ENCODE measurements at regions not wholly inside any gene's neighbourhood (a gene's known extent, or its start where the extent isn't known, plus 50 kb on each side); places are given as distances from the start of the nearest gene placed in this dataset.

- Mint-ChIP-seq H3K9me3 (no peaks in the 10 kb centered on the region), H3K4me3 (no peak overlapping the region), H3K27me3 (ENCODE audit: low read depth) (peaks cover 11% of the 10 kb centered on the region), H3K4me1 (ENCODE audit: low read depth) (no peaks in the 10 kb centered on the region), H3K27ac (no peak overlapping the region), H3K36me3 (ENCODE audit: low read depth) (no peaks in the 10 kb centered on the region)
- CTCF ChIA-PET: no interaction called here
- no peak for DNase-seq
- intact Hi-C loops (cut with micrococcal nuclease): no loop called here
Observed at GRCh38 chr17:72517413-72518158, 396.8 kb downstream of the SOX9 start.

DNA sequence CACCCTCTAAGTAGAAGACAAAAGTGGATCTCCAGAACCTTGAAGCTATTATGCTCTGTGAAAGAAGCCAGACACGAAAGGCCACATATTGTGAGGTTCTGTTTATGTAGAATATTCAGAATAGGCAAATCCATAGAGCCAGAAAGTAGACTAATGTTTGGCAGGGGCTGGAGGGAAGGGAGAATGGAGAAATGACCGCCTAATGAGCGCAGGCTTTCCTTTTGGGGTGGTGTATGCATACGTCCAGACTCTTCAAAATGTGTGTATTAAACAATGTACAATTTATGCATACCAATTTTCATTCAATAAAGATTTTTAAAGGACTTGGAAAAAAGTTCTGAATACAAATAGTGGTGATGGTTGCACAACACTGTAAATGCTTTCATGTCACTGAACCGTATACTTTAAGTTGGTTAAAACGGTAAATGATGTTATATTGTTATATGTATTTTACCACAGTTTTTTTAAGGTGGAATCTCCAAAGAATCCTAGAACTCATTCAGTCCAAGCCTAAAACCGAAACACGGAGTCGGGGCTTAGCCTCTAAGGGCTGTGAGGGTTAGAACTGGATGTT lies 397.4 kb downstream of the SOX9 start:
- no peak overlapping the region for H3K4me3 Mint-ChIP-seq
- H3K4me1 Mint-ChIP-seq (ENCODE audit: low read depth): no peaks in the 10 kb centered on the region
- no peaks in the 10 kb centered on the region for H3K36me3 Mint-ChIP-seq (ENCODE audit: low read depth)
- H3K27me3 Mint-ChIP-seq (ENCODE audit: low read depth): peaks cover 11% of the 10 kb centered on the region
- intact Hi-C loops (cut with micrococcal nuclease): no loop called here
- DNase-seq: no peak
- H3K27ac Mint-ChIP-seq: no peak overlapping the region
- CTCF ChIA-PET: no interaction called here
- H3K9me3 Mint-ChIP-seq: no peaks in the 10 kb centered on the region

DNA sequence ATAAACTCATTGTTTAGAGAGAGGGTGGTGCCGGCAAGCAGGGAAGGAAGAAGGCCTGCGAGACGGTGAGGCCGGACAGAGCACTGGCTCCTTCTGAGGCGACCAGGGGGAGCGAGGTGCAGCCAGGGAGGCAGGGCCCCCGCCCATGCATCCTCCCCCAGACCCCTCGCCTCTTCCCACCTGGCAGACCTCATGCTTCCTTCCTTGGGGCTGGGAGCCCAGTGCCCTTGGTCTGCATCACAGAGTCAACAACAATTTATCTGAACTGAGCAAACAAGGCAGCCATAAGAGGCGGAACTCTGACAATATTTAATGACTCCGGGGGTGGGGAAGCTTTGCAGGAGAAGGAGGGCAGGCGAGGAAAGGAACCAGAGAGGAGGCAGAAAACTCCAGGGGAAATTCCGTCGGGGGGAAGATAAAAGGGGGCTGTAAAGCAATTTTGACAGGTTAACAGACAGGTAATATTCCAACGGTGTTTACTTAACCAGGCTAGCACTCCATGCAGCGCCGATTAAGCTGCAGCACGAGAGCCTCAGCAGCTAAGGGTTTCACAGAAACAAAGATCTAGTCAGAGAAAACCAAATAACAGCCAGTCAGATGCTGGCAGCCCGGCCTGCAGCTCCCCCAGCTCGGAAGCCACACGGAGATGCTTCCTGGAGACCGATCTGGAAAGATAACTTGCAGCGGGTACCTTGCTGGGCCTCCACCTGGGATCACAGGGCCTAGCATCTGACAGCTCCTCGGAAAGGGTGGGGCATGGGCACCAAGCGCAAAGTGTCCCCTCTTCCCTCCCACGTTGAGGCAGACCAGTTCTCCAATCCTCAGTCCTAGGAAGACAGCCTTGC lies 398.2 kb downstream of the SOX9 start:
- CTCF ChIA-PET: no interaction called here
- peaks cover 11% of the 10 kb centered on the region for H3K27me3 Mint-ChIP-seq (ENCODE audit: low read depth)
- no peaks in the 10 kb centered on the region for H3K36me3 Mint-ChIP-seq (ENCODE audit: low read depth)
- H3K27ac Mint-ChIP-seq: no peak overlapping the region
- intact Hi-C loops (cut with micrococcal nuclease): no loop called here
- no peaks in the 10 kb centered on the region for H3K9me3 Mint-ChIP-seq
- no peaks in the 10 kb centered on the region for H3K4me1 Mint-ChIP-seq (ENCODE audit: low read depth)
- H3K4me3 Mint-ChIP-seq: no peak overlapping the region
- no peak for DNase-seq

DNA sequence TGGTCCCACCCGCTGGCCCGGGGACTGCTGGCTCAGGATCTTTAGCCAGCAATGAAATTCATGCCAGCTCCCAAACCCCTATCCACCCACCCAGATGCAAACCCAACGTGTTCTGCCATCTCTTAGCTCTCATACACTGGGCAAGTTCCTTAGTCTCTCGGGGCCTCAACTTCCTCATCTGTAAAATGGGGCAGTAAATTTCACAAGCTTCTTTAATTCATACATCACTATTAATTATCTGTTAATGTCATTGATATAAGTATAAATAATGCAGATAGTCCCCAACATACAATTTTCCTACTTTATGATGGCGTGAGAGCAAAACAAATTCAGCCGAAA lies 398.7 kb downstream of the SOX9 start:
- Mint-ChIP-seq H3K27ac (no peak overlapping the region), H3K9me3 (no peaks in the 10 kb centered on the region), H3K4me1 (ENCODE audit: low read depth) (no peaks in the 10 kb centered on the region), H3K27me3 (ENCODE audit: low read depth) (peaks cover 8% of the 10 kb centered on the region), H3K4me3 (no peak overlapping the region), H3K36me3 (ENCODE audit: low read depth) (no peaks in the 10 kb centered on the region)
- CTCF ChIA-PET: no interaction called here
- intact Hi-C loops (cut with micrococcal nuclease): no loop called here
- no peak for DNase-seq

DNA sequence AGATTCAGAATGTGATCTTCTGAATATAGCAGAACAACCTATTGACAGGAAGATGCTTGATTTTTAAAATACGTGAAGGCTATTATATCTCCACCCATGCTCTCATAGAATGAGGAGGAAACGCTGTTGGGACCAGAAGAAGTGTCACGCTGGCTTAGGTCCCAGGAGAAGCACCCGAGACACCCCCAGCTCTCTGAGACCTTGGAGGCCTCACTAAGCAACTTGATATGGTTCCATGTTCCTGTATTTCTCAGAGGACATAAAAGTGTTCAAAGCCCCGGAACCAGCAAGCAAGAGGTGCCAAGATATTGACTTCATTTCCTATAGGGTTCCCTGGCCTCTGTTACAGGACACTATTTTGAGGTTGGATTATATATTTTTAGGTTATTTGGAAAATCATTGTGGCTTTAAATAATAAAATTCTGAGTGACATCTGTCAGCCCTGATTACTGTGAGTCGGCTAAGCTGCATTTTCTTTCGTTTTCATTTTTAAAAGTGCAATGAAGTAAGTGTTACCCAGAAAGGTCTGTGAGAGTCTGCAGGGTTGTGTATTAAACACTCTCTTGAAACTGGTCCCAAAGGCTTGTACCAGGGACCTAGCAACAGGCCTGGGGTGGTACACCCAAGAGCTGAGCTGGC lies 400.0 kb downstream of the SOX9 start:
- Mint-ChIP-seq H3K27ac (no peak overlapping the region), H3K9me3 (no peaks in the 10 kb centered on the region), H3K27me3 (ENCODE audit: low read depth) (peaks cover 4% of the 10 kb centered on the region), H3K36me3 (ENCODE audit: low read depth) (no peaks in the 10 kb centered on the region), H3K4me1 (ENCODE audit: low read depth) (no peaks in the 10 kb centered on the region), H3K4me3 (no peak overlapping the region)
- intact Hi-C loops (cut with micrococcal nuclease): no loop called here
- CTCF ChIA-PET: interaction anchor here (1.1 kb wide), 1 partner anchor 19 kb away, joined by 7 read pairs; no protein-coding TSS in a partner anchor
- no peak for DNase-seq

- Mint-ChIP-seq H3K9me3 (no peaks in the 10 kb centered on the region), H3K36me3 (ENCODE audit: low read depth) (no peaks in the 10 kb centered on the region), H3K4me3 (no peak overlapping the region), H3K4me1 (ENCODE audit: low read depth) (no peaks in the 10 kb centered on the region), H3K27me3 (ENCODE audit: low read depth) (peaks cover 7% of the 10 kb centered on the region), H3K27ac (no peak overlapping the region)
- intact Hi-C loops (cut with micrococcal nuclease): no loop called here
- CTCF ChIA-PET: no interaction called here
- DNase-seq: no peak
Observed at GRCh38 chr17:72523491-72523890, 402.7 kb downstream of the SOX9 start.

DNA sequence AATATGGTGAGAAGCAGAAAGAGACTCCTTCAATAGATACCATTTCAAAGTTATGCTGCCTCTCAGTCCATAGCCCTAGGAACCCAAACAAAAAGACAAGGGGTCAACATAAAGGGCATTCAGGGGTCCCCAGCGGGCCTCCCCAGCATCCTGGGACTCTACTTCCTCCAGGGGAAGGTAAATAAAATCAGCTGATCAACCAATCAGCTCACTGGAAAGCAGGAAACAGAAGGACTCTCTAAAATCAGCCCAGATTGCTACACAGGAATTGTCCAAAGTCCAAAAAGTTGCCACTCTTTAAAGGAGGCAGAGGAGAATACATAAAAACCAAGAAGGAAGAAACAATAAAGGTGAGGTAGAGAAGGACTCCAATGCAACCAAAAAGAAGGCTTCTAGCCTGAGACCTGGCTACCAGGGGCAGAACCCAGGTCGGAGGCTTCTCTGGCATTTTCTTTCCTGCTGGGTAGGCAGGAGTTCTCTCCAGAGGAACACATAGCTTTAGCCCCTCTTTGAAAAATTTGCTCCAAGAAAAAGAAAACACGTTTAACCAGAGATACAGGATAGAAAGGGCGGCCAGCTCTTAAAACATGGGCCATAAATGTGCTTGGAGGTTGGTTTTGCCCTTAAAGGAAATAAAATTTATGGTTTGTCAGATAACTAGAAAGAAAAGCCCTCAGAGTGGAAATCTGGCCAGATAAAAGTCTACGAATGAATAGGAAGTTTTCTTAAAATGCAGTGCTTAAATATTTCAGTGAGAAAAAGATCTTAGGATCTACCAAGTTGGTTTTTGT lies 404.6 kb downstream of the SOX9 start:
- CTCF ChIA-PET: interaction anchor here (1.1 kb wide), 1 partner anchor 13 kb away, joined by 3 read pairs; no protein-coding TSS in a partner anchor
- DNase-seq: no peak
- H3K4me1 Mint-ChIP-seq (ENCODE audit: low read depth): no peaks in the 10 kb centered on the region
- peaks cover 2% of the 10 kb centered on the region for H3K27me3 Mint-ChIP-seq (ENCODE audit: low read depth)
- no peaks in the 10 kb centered on the region for H3K36me3 Mint-ChIP-seq (ENCODE audit: low read depth)
- no peaks in the 10 kb centered on the region for H3K9me3 Mint-ChIP-seq
- H3K27ac Mint-ChIP-seq: no peak overlapping the region
- intact Hi-C loops (cut with micrococcal nuclease): no loop called here
- no peak overlapping the region for H3K4me3 Mint-ChIP-seq

GRCh38 chr17:72526769-72527168 lies 405.9 kb downstream of the SOX9 start:
- H3K4me1 Mint-ChIP-seq (ENCODE audit: low read depth): no peaks in the 10 kb centered on the region
- no peak for DNase-seq
- H3K27ac Mint-ChIP-seq: no peak overlapping the region
- H3K27me3 Mint-ChIP-seq (ENCODE audit: low read depth): peaks cover 2% of the 10 kb centered on the region
- no peaks in the 10 kb centered on the region for H3K9me3 Mint-ChIP-seq
- intact Hi-C loops (cut with micrococcal nuclease): no loop called here
- CTCF ChIA-PET: no interaction called here
- H3K36me3 Mint-ChIP-seq (ENCODE audit: low read depth): no peaks in the 10 kb centered on the region
- H3K4me3 Mint-ChIP-seq: no peak overlapping the region

DNA sequence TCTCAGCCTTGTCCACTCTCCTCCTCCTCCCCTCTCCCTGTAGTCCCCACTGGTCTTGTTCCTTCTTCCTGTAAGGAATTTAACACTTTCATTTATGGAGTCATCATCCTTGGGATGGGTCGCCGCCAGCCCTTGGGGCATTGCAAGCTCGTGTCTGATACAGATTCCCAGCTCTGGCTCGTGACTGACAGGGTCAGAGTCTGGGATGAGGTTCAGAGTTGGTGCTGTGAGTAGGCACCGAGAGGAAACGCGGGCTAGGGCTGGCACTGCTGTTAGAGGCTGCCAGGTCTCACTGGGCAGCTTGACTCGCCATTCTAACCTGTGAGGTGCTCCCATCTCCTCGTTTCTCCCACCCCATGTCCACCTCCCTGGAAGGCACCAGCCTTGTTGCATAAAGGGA lies 407.0 kb downstream of the SOX9 start:
- Mint-ChIP-seq H3K27me3 (ENCODE audit: low read depth) (peaks cover 2% of the 10 kb centered on the region), H3K9me3 (no peaks in the 10 kb centered on the region)

GRCh38 chr17:72528683-72529082 lies 407.9 kb downstream of the SOX9 start:
- Mint-ChIP-seq H3K4me3 (no peak overlapping the region), H3K27me3 (ENCODE audit: low read depth) (peaks cover 2% of the 10 kb centered on the region), H3K27ac (no peak overlapping the region), H3K9me3 (no peaks in the 10 kb centered on the region), H3K4me1 (ENCODE audit: low read depth) (no peaks in the 10 kb centered on the region), H3K36me3 (ENCODE audit: low read depth) (no peaks in the 10 kb centered on the region)
- no peak for DNase-seq
- CTCF ChIA-PET: interaction anchor here (1.0 kb wide), 1 partner anchor 11 kb away, joined by 3 read pairs; no protein-coding TSS in a partner anchor
- intact Hi-C loops (cut with micrococcal nuclease): no loop called here

More for the DNA sequence above, 407.0 kb downstream of the SOX9 start:
- DNase-seq: no peak
- H3K4me3 Mint-ChIP-seq: no peak overlapping the region
- intact Hi-C loops (cut with micrococcal nuclease): no loop called here
- H3K36me3 Mint-ChIP-seq (ENCODE audit: low read depth): no peaks in the 10 kb centered on the region
- H3K4me1 Mint-ChIP-seq (ENCODE audit: low read depth): no peaks in the 10 kb centered on the region
- CTCF ChIA-PET: interaction anchor here (1.0 kb wide), 1 partner anchor 12 kb away, joined by 3 read pairs; no protein-coding TSS in a partner anchor
- no peak overlapping the region for H3K27ac Mint-ChIP-seq

- DNase-seq: no peak
- peaks cover 2% of the 10 kb centered on the region for H3K27me3 Mint-ChIP-seq (ENCODE audit: low read depth)
- no peak overlapping the region for H3K4me3 Mint-ChIP-seq
- H3K4me1 Mint-ChIP-seq (ENCODE audit: low read depth): no peaks in the 10 kb centered on the region
- H3K27ac Mint-ChIP-seq: no peak overlapping the region
- CTCF ChIA-PET: interaction anchor here (1.2 kb wide), 1 partner anchor 456 kb away, joined by 3 read pairs; no protein-coding TSS in a partner anchor
- H3K36me3 Mint-ChIP-seq (ENCODE audit: low read depth): no peaks in the 10 kb centered on the region
- H3K9me3 Mint-ChIP-seq: no peaks in the 10 kb centered on the region
- intact Hi-C loops (cut with micrococcal nuclease): no loop called here
Observed at GRCh38 chr17:72529386-72529785, 408.6 kb downstream of the SOX9 start.

DNA sequence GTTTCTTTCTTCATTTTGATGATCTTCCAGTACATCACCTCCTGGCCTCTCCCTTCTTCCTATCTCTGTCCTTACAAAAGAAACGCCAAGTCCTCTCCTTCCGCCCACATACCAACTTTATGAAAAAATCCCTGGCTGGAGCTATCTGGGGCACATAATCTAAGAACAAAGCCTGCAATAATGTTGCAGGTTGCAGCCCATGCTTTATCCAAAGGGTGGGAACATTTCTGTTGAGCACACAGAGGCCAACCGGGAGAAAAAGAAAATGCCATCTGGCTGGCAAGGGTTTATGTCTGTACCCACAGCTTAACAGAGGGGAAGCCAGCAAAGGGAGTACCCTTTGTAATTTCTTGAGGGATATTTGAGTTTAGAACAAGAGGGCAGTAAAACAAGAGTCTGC lies 409.6 kb downstream of the SOX9 start:
- Mint-ChIP-seq H3K36me3 (ENCODE audit: low read depth) (no peaks in the 10 kb centered on the region), H3K27me3 (ENCODE audit: low read depth) (peaks cover 2% of the 10 kb centered on the region), H3K4me1 (ENCODE audit: low read depth) (no peaks in the 10 kb centered on the region), H3K9me3 (peaks cover 1% of the 10 kb centered on the region), H3K4me3 (no peak overlapping the region), H3K27ac (no peak overlapping the region)
- intact Hi-C loops (cut with micrococcal nuclease): no loop called here
- no peak for DNase-seq
- CTCF ChIA-PET: interaction anchor here (1.2 kb wide), 1 partner anchor 455 kb away, joined by 3 read pairs; no protein-coding TSS in a partner anchor

Data from activated naive CD4-positive, alpha-beta T cell treated with anti-CD3 and anti-CD28 coated beads for 36 hours (primary cell).